ENCODE measurements at regions not wholly inside any gene's neighbourhood (a gene's known extent, or its start where the extent isn't known, plus 50 kb on each side); places are given as distances from the start of the nearest gene placed in this dataset.
"Not testable (repeated sequence)": the region's sequence is repeated elsewhere in the genome, so short reads cannot be mapped to it uniquely, and the experiment has no call there.

DNA sequence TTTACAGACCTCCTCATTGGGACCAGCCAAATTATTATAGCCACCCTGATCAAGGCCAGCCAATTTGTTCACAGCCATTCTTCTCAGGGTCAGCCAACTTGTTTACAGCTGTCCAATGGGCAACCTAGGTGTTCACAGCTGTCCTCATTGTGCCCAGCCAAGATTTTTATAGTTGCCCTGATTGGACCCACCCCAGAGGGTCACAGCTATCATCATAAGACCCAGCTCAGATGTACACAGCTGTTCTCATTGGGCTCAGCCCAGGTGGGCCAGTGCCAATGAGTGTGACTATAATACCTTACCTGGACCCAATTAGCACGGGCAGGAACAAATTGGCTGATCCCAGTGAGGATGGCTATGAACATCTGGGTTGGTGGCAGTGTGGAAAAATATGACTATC, 1151.8 kb downstream of the UQCRFS1 start:
- TF ChIP-seq, protein P1, sequence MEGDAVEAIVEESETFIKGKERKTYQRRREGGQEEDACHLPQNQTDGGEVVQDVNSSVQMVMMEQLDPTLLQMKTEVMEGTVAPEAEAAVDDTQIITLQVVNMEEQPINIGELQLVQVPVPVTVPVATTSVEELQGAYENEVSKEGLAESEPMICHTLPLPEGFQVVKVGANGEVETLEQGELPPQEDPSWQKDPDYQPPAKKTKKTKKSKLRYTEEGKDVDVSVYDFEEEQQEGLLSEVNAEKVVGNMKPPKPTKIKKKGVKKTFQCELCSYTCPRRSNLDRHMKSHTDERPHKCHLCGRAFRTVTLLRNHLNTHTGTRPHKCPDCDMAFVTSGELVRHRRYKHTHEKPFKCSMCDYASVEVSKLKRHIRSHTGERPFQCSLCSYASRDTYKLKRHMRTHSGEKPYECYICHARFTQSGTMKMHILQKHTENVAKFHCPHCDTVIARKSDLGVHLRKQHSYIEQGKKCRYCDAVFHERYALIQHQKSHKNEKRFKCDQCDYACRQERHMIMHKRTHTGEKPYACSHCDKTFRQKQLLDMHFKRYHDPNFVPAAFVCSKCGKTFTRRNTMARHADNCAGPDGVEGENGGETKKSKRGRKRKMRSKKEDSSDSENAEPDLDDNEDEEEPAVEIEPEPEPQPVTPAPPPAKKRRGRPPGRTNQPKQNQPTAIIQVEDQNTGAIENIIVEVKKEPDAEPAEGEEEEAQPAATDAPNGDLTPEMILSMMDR (IDR thresholded peaks at IDR 0.05; ENCODE audit: extremely low read depth, low read depth, low read length): no peak
- H2AFZ ChIP-seq (ENCODE audit: low read length): no peak overlapping the region
- DNase-seq (ENCODE audit: insufficient read length, low spot score, missing footprints): no peak
- H3K27ac ChIP-seq (ENCODE audit: low read depth, low read length): no peak overlapping the region
- H3K27me3 ChIP-seq (ENCODE audit: insufficient read depth, low read length): no peaks in the 10 kb centered on the region
- no peaks in the 10 kb centered on the region for H3K36me3 ChIP-seq (ENCODE audit: insufficient read depth, low read length)
- no peaks in the 10 kb centered on the region for H4K20me1 ChIP-seq (ENCODE audit: insufficient read depth, low read length)
- no peak overlapping the region for H3K4me2 ChIP-seq (ENCODE audit: insufficient read depth, low read length)
- H3K9me3 ChIP-seq (ENCODE audit: low read depth, low read length): peaks cover 8% of the 10 kb centered on the region
- H3K4me3 ChIP-seq (ENCODE audit: insufficient read depth, low read length): no peak overlapping the region
- no peaks in the 10 kb centered on the region for H3K79me2 ChIP-seq (ENCODE audit: insufficient read depth, low read length)
- H3K4me1 ChIP-seq (ENCODE audit: insufficient read depth, low read length): no peaks in the 10 kb centered on the region

DNA sequence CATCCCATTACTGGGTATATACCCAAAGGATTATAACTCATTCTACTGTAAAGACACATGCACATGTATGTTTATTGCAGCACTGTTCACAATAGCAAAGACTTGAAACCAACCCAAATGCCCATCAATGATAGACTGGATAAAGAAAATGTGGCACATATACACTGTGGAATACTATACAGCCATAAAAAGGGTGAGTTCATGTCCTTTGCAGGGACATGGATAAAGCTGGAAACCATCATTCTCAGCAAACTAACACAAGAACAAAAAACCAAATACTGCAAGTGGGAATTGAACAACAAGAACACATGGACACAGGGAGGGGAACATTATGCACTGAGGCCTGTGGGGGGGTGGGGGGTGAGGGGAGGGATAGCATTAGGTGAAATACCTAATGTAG, 1155.9 kb downstream of the UQCRFS1 start:
- H4K20me1 ChIP-seq (ENCODE audit: insufficient read depth, low read length); H3K4me2 ChIP-seq (ENCODE audit: insufficient read depth, low read length); H3K4me1 ChIP-seq (ENCODE audit: insufficient read depth, low read length); H3K79me2 ChIP-seq (ENCODE audit: insufficient read depth, low read length); H3K27ac ChIP-seq (ENCODE audit: low read depth, low read length); H3K9me3 ChIP-seq (ENCODE audit: low read depth, low read length); H3K27me3 ChIP-seq (ENCODE audit: insufficient read depth, low read length); H3K4me3 ChIP-seq (ENCODE audit: insufficient read depth, low read length); H3K36me3 ChIP-seq (ENCODE audit: insufficient read depth, low read length); H2AFZ ChIP-seq (ENCODE audit: low read length); DNase-seq (ENCODE audit: insufficient read length, low spot score, missing footprints): not testable (repeated sequence)

DNA sequence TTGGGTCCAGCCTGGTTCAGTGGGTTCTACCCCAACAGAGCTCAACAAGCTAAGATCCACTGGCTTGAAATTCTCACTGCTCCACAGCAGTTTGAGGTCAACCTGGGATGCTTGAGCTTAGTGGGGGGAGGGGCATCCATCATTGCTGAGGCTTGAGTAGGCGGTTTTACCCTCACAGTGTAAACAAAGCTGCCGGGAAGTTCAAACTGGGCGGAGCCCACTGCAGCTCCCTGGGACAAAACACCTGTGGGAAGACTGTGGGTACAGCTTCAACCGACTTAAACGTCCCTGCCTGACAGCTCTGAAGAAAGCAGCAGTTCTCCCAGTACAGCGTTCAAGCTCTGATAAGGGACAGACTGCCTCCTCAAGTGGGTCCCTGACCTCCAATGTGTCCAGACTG, 1161.9 kb downstream of the UQCRFS1 start:
- H3K4me1 ChIP-seq (ENCODE audit: insufficient read depth, low read length): no peaks in the 10 kb centered on the region
- TF ChIP-seq, protein P1 (IDR thresholded peaks at IDR 0.05; ENCODE audit: extremely low read depth, low read depth, low read length): no peak
- no peak overlapping the region for H3K27ac ChIP-seq (ENCODE audit: low read depth, low read length)
- H4K20me1 ChIP-seq (ENCODE audit: insufficient read depth, low read length): no peaks in the 10 kb centered on the region
- no peak overlapping the region for H2AFZ ChIP-seq (ENCODE audit: low read length)
- no peaks in the 10 kb centered on the region for H3K36me3 ChIP-seq (ENCODE audit: insufficient read depth, low read length)
- H3K27me3 ChIP-seq (ENCODE audit: insufficient read depth, low read length): no peaks in the 10 kb centered on the region
- H3K4me2 ChIP-seq (ENCODE audit: insufficient read depth, low read length): no peak overlapping the region
- DNase-seq (ENCODE audit: insufficient read length, low spot score, missing footprints): no peak
- peaks cover 8% of the 10 kb centered on the region for H3K9me3 ChIP-seq (ENCODE audit: low read depth, low read length)
- no peaks in the 10 kb centered on the region for H3K79me2 ChIP-seq (ENCODE audit: insufficient read depth, low read length)
- H3K4me3 ChIP-seq (ENCODE audit: insufficient read depth, low read length): no peak overlapping the region

DNA sequence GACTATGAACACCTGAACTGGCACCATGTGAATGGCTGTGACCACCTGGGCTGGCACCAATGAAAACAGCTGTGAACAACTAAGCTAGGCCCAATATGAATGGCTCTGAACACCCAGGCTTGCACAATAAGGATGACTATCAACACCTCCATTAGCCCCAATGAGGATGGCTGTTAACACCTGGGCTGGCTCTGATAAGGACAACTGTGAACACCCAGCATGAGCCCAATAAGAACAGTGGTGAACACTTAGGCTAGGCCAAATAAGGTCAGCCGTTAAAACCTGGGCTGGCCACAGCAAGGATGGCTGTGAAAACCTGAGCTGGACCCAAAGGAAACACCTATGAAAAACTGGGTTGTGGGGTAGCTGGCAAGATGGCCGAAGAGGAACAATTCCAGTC, 1163.1 kb downstream of the UQCRFS1 start:
- Histone ChIP-seq H4K20me1 (ENCODE audit: insufficient read depth, low read length) (no peaks in the 10 kb centered on the region), H3K4me3 (ENCODE audit: insufficient read depth, low read length) (no peak overlapping the region), H2AFZ (ENCODE audit: low read length) (no peak overlapping the region), H3K79me2 (ENCODE audit: insufficient read depth, low read length) (no peaks in the 10 kb centered on the region), H3K4me2 (ENCODE audit: insufficient read depth, low read length) (no peak overlapping the region), H3K36me3 (ENCODE audit: insufficient read depth, low read length) (no peaks in the 10 kb centered on the region), H3K9me3 (ENCODE audit: low read depth, low read length) (peaks cover 8% of the 10 kb centered on the region), H3K27me3 (ENCODE audit: insufficient read depth, low read length) (no peaks in the 10 kb centered on the region), H3K27ac (ENCODE audit: low read depth, low read length) (no peak overlapping the region), H3K4me1 (ENCODE audit: insufficient read depth, low read length) (no peaks in the 10 kb centered on the region)
- TF ChIP-seq, protein P1 (IDR thresholded peaks at IDR 0.05; ENCODE audit: extremely low read depth, low read depth, low read length): no peak
- no peak for DNase-seq (ENCODE audit: insufficient read length, low spot score, missing footprints)

DNA sequence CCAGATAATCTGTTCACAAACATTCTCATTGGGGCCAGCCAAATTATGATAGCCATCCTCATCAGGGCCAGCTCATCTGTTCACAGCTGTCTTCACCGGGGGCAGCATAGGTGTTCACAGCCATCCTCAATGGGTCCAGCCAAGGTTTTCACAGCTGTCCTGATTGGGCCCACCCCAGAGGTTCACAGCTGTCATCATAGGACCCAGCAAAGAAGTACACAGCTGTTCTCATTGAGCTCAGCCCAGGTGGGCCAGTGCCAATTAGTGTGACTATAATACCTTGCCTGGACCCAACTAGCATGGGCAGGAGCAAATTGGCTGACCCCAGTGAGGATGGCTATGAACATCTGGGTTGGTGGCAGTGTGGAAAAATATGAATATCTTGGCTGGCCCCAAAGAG, 1166.0 kb downstream of the UQCRFS1 start:
- H3K79me2 ChIP-seq (ENCODE audit: insufficient read depth, low read length): no peaks in the 10 kb centered on the region
- no peaks in the 10 kb centered on the region for H3K27me3 ChIP-seq (ENCODE audit: insufficient read depth, low read length)
- no peaks in the 10 kb centered on the region for H3K4me1 ChIP-seq (ENCODE audit: insufficient read depth, low read length)
- no peak overlapping the region for H3K4me2 ChIP-seq (ENCODE audit: insufficient read depth, low read length)
- DNase-seq (ENCODE audit: insufficient read length, low spot score, missing footprints): no peak
- H3K4me3 ChIP-seq (ENCODE audit: insufficient read depth, low read length): no peak overlapping the region
- H2AFZ ChIP-seq (ENCODE audit: low read length): no peak overlapping the region
- no peak overlapping the region for H3K27ac ChIP-seq (ENCODE audit: low read depth, low read length)
- TF ChIP-seq, protein P1 (IDR thresholded peaks at IDR 0.05; ENCODE audit: extremely low read depth, low read depth, low read length): no peak
- no peaks in the 10 kb centered on the region for H4K20me1 ChIP-seq (ENCODE audit: insufficient read depth, low read length)
- no peaks in the 10 kb centered on the region for H3K36me3 ChIP-seq (ENCODE audit: insufficient read depth, low read length)
- H3K9me3 ChIP-seq (ENCODE audit: low read depth, low read length): peaks cover 8% of the 10 kb centered on the region

Data from osteoblast (primary cell).